ENCODE measurements at regions not wholly inside any gene's neighbourhood (a gene's known extent, or its start where the extent isn't known, plus 50 kb on each side); places are given as distances from the start of the nearest gene placed in this dataset.

- TF ChIP-seq POLR2A (IDR thresholded peaks at IDR 0.05) (no peak), POLR2AphosphoS5 (IDR thresholded peaks at IDR 0.05) (no peak), CTCF (IDR thresholded peaks at IDR 0.05) (no peak)
Measured at GRCh38 chr9:115733318-115734110, 420.1 kb upstream of the PAPPA start.

Data from prostate gland (tissue), 2 donors.